Activated CD4-positive, alpha-beta T cell treated with anti-CD3 and anti-CD28 coated beads for 24 hours (primary cell): ENCODE measurements at regions not wholly inside any gene's neighbourhood (a gene's known extent, or its start where the extent isn't known, plus 50 kb on each side); places are given as distances from the start of the nearest gene placed in this dataset.

Source experiments
- DNase-seq, 2 donors: peaks; one replicate each; pipeline ENCODE4 v3.0.0-alpha.2; 2020; ENCODE audit warnings: low read depth in 2 of 2

DNA sequence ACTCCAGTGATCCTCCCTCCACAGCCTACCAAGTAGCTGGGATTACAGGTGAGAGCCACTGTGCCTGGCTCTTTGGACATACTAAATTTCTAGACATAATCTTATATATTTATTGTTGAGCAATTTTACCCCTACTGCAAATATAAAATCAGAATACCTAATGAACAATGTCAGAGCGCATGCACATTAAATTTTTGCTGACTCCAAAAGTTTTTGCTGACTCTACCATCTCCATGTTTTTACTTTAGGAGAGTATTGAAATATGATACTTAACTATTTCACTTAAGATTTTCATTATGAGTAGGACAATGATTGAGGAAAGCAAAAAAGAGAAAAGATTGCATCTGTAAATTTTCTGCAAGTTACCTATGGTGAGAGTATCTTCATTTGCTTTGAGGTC lies 402.3 kb downstream of the LRRC70 start:
- DNase-seq = no peak

DNA sequence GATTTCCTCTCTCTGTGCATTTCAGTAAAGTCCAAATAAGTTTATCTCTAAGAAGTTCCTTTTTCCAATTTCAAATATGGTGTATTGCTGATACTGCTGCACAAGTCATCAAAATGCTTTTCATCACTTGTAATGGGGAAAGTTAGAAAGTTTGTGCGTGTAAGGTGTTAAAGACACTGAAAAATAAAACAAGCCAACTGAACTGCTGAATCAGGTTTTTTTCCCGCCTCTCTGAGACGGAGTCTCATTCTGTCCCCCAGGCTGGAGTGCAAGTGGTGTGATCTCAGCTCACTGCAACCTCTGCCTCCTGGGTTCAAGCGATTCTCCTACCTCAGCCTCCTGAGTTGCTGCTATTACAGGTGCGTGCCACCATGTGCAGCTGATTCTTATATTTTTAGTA lies 400.9 kb downstream of the LRRC70 start:
- DNase-seq = no peak

DNA sequence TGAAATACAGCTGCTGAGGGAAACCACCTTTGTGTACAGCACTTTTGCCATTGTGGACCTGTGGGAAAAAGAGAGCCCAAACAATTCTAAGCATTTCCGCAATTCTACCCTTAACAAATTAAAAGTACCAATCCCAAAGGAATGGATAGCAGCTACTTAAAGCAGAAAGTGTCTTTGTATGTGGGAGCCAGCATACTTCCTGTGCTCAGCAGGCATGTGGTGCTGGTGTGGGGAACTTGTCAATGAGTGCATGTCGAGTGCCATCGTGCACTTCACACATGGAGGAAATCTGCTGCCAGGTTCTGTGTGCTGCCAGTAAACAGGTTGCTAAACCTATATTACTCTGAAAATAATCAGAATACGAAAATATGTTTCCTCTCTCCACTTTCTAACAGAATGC lies 399.0 kb downstream of the LRRC70 start:
- DNase-seq = no peak

DNA sequence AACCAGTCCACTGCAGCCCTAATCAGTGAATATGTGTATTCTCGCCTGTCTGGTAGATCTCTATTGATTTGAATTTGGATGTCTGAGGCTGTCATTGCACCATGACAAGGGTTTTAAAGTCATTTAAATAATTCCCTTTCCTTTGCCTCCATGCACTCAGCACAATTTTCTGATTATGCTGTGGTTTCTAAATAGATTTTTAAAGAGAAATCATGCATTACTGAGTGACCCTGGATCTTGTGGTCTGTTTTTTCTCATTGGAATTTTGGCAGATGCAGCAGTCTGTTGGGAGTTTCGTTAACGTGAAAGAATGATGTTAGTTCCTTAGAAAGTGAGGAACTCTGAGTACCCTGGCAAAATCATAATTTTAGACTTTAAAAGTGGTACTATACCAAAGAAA lies 396.0 kb downstream of the LRRC70 start:
- DNase-seq = no peak

DNA sequence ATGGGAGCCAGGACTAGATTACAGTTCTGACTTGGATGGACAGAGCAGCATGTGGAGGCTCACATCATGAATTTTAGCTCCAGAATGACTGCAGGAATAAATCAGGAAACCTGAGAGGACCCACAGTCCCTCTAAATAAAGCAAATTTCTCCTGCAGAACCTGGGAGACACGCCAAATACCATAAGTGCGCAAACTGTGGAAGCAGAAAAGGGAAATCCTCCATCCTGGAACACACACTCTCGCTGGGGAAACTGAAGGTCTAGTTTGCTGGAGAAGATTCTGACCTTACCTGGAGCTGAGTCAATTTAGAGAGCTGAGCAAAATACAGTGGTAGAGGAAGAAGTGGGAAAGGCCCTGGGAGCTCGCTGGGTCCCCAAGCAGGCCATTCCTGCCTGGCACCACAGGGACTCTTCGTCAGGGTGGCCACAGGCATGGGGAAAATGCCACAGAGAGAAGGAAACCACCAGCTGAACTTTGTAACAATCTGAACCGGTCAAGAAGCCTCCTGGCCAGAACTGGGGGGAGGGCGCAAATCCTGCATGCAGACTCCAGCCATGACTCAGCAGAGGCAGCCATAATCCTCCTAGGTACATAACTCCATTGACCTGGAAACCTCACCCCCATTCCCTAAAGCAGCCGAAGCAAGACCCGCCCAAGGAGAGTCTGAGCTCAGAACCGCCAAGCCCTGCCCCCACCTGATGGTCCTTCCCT lies 390.9 kb downstream of the LRRC70 start:
- DNase-seq = no peak

DNA sequence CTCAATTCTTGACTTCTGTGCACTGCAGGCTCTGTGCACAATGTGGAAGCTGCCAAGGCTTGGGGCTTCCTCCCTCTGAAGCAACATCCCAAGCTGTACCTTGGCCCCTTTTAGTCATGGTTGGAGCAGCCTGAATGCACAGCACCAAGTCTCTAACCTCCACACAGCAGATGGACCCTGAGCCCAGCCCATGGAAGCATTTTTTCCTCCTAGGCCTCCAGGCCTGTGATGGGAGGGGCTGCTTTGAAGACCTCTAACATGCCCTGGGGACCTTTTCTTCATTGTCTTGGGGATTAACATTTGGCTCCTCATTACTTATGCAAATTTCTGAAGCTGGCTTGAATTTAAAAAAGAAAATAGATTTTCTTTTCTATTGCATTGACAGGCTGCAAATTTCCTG lies 385.8 kb downstream of the LRRC70 start:
- DNase-seq = no peak

DNA sequence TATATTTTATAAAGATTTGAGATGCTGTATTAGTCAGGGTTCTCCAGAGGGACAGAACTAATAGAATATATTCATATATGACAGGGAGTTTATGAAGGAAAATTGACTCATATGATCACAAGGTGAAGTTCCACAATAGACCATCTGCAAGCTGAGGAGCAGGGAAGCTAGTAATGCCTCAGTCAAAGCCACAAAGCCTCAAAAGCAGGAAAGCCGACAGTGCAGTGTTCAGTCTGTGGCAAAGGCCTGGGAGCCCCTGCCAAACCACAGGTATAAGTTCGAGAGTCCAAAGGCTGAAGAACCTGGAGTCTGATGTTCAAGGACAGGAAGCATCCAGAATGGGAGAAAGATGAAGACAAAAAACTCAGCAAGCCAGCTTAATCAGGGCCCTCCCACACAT lies 382.2 kb downstream of the LRRC70 start:
- DNase-seq = no peak

DNA sequence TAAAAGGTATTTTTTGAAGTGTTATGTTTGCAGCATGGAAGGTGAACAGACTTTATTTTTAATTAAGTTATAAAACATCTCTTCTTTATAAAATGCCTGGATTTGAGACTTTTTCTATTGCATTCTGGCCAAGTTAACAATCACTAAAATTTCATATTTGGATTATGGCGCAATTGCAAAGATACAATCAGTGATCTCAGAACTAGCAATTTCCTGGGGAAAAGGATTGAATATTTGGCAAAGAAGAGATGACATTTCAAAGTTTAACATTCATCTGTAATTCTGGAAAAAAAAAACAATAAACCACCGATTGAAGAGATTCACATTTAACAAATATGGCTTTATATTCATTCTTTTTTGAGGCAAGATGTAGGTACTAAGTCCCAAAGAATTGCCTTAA lies 378.0 kb downstream of the LRRC70 start:
- DNase-seq = no peak

DNA sequence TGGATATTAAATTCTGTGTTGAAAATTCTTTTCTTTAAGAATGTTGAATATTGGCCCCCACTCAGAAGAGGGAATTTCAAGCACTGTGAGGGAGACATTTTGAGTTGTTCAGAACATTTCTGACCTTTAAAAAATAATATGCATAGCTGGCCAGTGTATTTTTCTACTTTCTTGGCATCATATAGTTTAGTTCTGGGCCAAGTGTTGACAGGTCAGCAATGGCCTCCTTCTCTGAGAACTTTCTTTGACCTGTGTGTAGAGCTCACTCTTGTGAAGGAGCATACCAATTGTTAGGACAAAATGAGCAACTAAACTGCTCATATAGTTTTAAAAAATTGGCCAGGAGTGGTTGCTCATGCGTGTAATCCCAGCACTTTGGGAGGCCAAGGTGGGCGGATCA lies 376.0 kb downstream of the LRRC70 start:
- DNase-seq = no peak

DNA sequence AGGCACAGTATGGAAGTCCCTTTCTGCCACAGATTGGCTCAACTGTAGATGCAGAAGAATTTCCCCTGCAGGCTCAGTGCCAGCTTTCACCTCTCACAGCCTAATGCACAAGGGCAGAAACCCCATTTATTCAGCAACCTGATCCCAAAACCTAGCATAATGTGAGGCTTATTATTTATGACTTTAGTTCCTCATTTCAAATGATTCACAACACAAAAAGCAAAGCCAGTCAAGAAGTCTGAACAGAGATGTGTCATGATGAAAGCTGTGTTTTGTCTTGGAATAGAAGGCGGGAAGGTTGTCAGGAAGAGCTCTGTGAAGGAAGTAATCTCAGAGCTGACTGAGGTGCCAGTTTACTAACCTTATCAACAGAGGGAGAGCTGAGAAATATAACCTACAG lies 369.7 kb downstream of the LRRC70 start:
- DNase-seq = no peak

DNA sequence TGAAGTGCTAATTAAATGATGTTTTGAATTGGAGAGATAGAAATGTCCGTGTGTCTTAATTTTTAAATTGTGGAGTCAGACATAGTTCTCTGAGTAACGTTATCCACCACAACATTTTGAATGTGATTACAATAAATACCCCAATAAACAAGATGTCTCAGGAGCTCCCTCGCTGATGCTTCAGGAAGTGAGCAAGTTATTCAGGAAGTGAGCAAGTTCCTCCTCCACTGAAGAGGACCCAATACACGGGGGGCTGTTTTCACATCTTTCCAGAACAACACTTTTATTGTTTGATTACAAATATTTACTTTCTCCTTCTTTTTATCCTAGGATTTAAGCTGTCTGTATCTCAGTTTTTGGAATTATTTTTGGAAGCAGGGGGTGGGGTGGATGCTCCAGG lies 363.8 kb downstream of the LRRC70 start:
- DNase-seq = no peak

DNA sequence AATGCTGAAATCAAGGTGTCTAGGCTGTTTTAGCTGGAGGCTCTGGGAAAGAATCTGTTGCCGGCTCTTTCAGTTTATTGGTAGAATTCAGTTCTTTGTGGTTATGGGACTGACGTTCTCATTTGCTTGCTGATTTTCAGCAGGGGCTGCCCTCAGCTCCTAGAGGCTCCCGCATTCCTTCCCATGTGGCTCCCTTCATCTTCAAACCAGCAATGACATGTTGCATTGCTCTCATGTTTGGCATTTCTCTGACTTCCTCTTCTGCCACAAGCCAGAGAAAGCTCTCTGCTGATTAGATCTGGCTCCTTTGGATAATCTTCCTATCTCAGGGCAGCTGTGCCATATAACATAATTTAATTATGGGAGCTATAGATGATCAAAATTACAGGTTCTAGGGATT lies 360.3 kb downstream of the LRRC70 start:
- no peak for DNase-seq

DNA sequence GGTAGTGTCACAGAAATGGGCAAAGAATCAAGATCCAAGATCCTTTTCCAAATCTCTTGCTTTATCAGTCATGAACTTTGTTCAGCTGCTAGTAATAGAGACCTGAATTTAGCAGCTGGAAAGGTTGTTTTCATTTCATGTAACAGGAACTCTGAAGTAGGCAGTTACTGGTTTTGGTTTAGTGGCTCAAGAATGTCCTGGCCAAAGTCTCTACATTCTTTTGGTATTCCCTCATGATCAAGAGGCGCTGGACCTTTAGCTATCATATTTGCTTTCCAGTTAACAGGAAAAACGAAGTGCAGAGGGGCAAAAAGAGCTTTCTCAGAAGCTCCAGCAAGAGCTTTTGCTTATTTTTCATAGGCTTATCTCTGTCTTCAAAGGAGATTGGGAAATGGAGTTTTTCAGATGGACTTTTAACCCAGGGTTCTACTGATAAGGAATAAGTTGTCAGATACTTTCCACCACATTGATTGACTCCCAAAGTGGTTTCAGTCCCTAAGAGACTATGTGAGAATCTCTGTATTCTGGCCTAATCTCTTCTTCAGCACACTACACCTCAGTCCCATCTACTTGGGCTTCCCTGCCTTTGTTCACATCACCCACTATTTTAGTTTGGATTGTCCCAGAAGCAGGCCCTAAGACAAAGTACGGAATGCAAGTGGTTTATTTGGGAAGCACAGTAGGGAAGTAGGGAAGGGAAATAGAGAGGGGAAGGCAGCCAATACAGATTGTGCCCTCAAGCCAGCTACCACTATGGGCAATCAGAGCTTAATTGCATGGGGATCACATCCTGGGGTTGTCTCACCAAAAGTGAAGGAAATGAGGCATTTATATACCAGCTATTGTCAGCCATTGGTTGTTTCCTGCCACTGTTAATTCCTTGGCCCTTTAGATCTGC lies 359.3 kb downstream of the LRRC70 start:
- no peak for DNase-seq

DNA sequence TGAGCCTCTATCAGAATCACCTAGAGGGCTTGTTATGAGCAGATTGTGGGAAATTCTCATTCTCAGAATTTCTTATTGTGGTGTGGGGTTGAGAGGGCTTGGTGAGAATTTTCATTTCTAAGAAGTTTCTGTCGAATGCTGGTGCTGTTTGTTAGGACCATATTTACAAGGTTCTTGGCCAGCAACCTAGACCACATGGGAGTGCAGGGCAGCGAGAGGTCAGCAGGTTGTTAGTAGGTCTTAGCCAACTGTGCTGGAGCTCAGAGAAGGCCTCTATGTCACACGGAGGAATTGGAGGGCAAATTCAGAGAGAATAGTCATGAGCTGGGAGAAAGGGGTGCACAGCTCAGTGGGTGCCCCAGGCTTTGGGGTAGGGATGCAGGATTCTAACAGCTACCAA lies 357.0 kb downstream of the LRRC70 start:
- DNase-seq = no peak

DNA sequence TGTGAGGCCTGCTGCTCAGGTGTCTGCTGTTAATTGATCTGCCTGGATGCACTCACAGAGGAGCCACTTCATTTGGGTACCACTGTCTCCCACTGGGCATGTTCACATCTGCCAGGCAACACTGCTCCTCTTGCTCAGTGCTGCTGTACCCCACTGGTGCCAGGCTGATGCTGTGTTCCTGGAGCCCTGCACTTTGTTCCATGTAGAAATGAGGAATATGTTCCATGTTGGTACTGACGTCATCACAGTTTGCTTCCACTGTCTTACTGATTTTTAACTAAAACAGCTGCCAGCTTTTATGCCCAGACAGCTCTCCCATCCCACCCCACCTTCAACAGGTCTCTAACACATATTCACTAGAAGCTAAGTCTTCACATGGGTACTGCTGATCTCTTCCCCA lies 355.7 kb downstream of the LRRC70 start:
- DNase-seq = no peak

DNA sequence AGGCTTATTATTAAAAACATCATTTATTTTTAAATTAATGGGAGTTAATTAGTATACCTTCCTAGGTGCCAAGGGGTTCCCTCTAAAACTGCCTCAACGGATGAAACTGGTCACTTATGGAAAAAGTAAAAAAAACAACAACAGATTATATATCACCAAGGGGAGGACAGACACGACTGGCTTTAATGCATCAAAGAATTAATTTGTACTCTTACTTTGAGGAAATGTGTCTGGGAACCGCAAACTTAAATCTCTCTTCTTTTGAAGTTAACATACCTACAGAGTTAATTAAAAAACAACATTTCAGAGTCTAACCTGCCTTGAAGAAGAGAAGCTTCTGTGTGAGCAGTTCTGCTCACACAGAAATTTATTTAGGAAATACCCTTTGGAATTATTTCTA lies 354.6 kb downstream of the LRRC70 start:
- DNase-seq = no peak

DNA sequence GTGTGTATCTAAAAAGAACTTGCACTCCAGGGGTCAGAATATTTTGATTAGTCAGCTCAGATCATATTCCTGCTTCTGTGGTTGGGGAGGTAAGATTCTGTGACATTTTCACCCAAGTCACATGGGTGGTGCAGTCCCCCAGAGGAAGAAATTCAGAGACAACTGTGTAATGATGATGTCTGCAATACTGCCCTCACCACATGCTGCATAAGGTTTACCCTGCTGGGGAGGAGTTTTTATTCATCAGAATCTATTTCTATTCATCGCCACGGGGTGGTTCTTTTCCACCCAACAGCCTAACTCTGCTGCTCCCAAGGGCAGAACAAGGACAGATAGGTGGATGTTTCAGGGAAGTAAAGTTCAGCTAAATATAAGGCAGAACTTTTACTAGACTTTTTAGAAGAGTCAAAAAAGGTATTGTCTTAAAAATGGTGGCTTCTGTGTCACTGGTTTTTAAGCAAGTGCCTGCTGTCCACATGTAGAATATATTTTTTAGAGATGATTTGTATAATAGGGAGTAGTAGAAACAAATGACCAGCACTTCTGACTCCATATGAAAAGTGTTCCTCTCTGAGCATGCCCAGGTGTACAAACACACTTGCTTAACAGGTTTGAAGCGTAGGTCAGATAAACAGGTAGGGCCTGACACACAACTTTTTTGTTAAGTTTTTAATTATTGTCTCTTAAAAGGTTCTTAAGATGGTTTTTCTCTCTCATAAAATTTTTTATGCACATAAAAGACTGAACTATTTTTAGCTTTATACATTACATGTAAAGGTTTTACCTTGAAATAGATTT lies 352.7 kb downstream of the LRRC70 start:
- DNase-seq = no peak

DNA sequence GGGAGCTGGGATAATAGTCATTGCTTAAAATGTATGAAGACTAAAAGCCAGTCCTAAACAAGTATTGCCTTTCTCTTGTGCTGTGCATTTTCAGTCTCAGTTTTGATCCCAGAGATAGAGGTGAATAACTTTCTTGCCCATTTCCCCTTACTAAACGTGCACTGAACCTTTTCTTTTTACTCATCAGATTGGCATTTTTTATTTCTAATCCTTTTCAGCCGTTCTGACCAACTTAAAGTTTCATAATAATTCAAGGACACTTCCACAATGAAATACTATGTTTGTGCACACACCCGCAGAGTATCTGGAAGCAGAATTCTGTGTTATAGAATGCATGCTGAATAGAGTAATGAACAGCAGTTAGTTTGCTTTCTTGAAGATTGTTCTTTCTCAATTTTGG lies 343.6 kb downstream of the LRRC70 start:
- DNase-seq = no peak

DNA sequence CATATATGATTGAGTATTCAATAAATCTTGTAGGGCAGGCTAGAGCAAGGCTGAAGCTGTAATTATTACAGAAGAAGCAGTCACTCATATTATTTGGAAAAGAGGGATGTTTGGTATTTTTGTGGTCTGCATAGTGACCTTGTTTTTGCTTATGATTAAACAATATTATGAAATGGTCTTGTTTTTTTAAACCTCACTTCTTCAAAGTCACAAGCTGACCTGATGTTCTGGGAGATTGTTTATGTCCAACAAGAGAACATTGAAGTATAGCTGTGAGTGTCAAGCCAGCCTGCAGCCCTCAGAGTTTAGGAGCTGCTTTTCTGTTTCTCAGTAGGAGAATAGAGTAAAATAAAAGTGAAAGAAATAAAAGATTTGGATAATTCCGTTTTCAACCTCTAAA lies 342.2 kb downstream of the LRRC70 start:
- DNase-seq = no peak

DNA sequence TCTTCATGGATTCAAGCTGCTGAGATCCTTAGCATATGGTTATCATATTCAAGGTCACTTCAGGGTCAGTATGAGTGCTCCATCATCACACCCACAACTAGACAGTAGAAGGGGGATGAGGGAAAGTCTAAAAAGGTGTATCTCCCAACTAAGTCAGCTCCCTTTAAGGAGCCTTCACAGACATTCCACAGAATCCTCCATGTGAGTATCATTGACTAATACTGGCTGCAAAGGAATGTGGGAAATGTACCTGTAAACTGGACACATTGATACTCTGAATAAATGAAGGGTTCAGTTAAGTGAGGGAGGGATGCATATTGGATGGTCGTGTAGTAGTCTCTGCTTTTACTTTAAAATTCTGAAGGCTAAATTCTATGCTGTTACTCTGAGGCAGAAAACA lies 330.7 kb downstream of the LRRC70 start:
- no peak for DNase-seq

DNA sequence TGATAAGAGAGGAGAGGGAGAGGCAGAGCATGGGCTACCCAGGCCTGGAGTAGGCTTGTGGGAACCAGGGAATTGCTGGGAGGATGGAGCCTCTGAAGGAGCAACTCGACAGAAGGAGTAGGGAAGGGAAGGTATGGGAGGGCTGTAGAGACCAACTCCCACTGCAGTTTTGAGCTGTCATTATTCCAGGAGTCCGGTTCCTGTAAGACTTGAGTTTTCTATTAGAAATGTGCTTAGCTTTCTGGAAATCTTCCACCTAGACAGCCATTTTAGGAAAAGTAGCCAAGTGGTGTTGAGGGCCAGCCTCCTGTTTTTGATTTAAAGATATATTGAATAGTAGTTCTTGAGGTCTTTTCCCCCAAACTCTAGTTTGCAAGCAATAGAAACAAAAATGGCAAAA lies 323.5 kb downstream of the LRRC70 start:
- no peak for DNase-seq

DNA sequence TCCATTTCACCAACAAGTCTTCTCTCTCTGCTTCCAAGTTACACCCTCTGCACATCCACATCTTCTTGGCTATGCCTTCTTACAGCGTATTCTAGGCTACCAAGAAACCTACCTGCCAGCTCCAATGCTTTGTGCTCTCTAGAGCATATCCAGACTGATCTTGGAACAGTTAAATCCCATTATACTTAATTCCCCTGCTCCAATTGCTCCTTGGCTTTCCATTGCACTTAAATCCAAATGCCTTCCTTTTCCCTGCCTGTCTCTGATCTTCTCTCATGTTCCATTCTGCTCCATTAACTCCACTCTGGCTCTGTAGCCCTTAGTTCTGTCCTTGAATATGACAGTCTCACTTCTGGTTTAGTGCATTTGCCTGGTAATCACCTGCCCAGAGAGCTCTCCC lies 322.4 kb downstream of the LRRC70 start:
- DNase-seq = no peak
